ENCODE measurements at regions not wholly inside any gene's neighbourhood (a gene's known extent, or its start where the extent isn't known, plus 50 kb on each side); places are given as distances from the start of the nearest gene placed in this dataset.

GRCh38 chr20:39097889-39098288 lies 135.7 kb downstream of the DHX35 start:
- Histone ChIP-seq H3K4me1 (ENCODE audit: control extremely low read depth in 1 of 4, control insufficient read depth in 4 of 4, insufficient read depth in 4 of 4, low read length in 3 of 4) (peaks cover 0 to 5% (median 4%) of the 10 kb centered on the region in 4 experiments), H3K36me3 (ENCODE audit: control insufficient read depth in 4 of 4, insufficient read depth in 4 of 4, low read length in 3 of 4) (no peaks in the 10 kb centered on the region), H3K27me3 (replicated peaks in 2 of 5; ENCODE audit: control insufficient read depth in 4 of 5, insufficient read depth in 5 of 5, low read length in 4 of 5) (peaks cover 0 to 19% (median 4%) of the 10 kb centered on the region in 5 experiments), H3K4me3 (ENCODE audit: control insufficient read depth in 1 of 7, extremely low read depth in 1 of 7, insufficient read depth in 4 of 7, low read depth in 2 of 7, low read length in 6 of 7) (no peak overlapping the region), H3K9me3 (ENCODE audit: control extremely low read depth in 1 of 5, control insufficient read depth in 4 of 5, insufficient read depth in 2 of 5, low read depth in 1 of 5, low read length in 4 of 5) (no peaks in the 10 kb centered on the region), H3K27ac (ENCODE audit: insufficient read depth in 1 of 2, low read depth in 1 of 2, low read length in 2 of 2, poor library complexity in 1 of 2, severe bottlenecking in 2 of 2) (no peak overlapping the region)
- CTCF ChIA-PET = interaction anchor here (1.2 kb wide), 2 partner anchors 14 to 17 kb away, joined by 4 to 5 read pairs; no protein-coding TSS in a partner anchor
- POLR2A ChIA-PET = no interaction called here
- WGBS (ENCODE audit: insufficient coverage) = 44% methylated on average over 2 of the region's 3 CpGs
- DNase-seq = peak in 1 of 3 donors; percentile 14

GRCh38 chr20:39095870-39096269 lies 133.7 kb downstream of the DHX35 start:
- no peaks in the 10 kb centered on the region for H3K9me3 ChIP-seq (ENCODE audit: control extremely low read depth in 1 of 5, control insufficient read depth in 4 of 5, insufficient read depth in 2 of 5, low read depth in 1 of 5, low read length in 4 of 5)
- no peak overlapping the region for H3K27ac ChIP-seq (ENCODE audit: insufficient read depth in 1 of 2, low read depth in 1 of 2, low read length in 2 of 2, poor library complexity in 1 of 2, severe bottlenecking in 2 of 2)
- H3K4me3 ChIP-seq (ENCODE audit: control insufficient read depth in 1 of 7, extremely low read depth in 1 of 7, insufficient read depth in 4 of 7, low read depth in 2 of 7, low read length in 6 of 7) = no peak overlapping the region
- H3K4me1 ChIP-seq (ENCODE audit: control extremely low read depth in 1 of 4, control insufficient read depth in 4 of 4, insufficient read depth in 4 of 4, low read length in 3 of 4) = peaks cover 0 to 5% (median 2%) of the 10 kb centered on the region in 4 experiments
- peaks cover 0 to 13% (median 3%) of the 10 kb centered on the region in 5 experiments for H3K27me3 ChIP-seq (replicated peaks in 2 of 5; ENCODE audit: control insufficient read depth in 4 of 5, insufficient read depth in 5 of 5, low read length in 4 of 5)
- no peaks in the 10 kb centered on the region for H3K36me3 ChIP-seq (ENCODE audit: control insufficient read depth in 4 of 4, insufficient read depth in 4 of 4, low read length in 3 of 4)
- WGBS (ENCODE audit: insufficient coverage) = 100% methylated on average over 1 of the region's 1 CpG
- DNase-seq = no peak
- ChIA-PET POLR2A (interaction anchor here (0.6 kb wide), 1 partner anchor 101 kb away, joined by 3 read pairs; no protein-coding TSS in a partner anchor), CTCF (interaction anchor here (1.9 kb wide), 1 partner anchor 16 kb away, joined by 4 read pairs; no protein-coding TSS in a partner anchor)

- WGBS (ENCODE audit: insufficient coverage) = 100% methylated on average over 1 of the region's 1 CpG
- CTCF ChIA-PET = interaction anchor here (0.6 to 1.2 kb wide), 2 partner anchors 17 to 144 kb away, joined by 3 read pairs; no protein-coding TSS in a partner anchor
Measured at GRCh38 chr20:39094391-39094790, 132.2 kb downstream of the DHX35 start.

GRCh38 chr20:39092733-39093410 lies 130.7 kb downstream of the DHX35 start:
- H3K27ac ChIP-seq (ENCODE audit: insufficient read depth in 1 of 2, low read depth in 1 of 2, low read length in 2 of 2, poor library complexity in 1 of 2, severe bottlenecking in 2 of 2) = no peak overlapping the region
- H3K27me3 ChIP-seq (replicated peaks in 2 of 5; ENCODE audit: control insufficient read depth in 4 of 5, insufficient read depth in 5 of 5, low read length in 4 of 5) = peaks cover 0 to 3% (median 0%) of the 10 kb centered on the region in 5 experiments
- 58% methylated on average over 1 of the region's 3 CpGs for WGBS (ENCODE audit: insufficient coverage)
- DNase-seq = no peak
- H3K9me3 ChIP-seq (ENCODE audit: control extremely low read depth in 1 of 5, control insufficient read depth in 4 of 5, insufficient read depth in 2 of 5, low read depth in 1 of 5, low read length in 4 of 5) = no peaks in the 10 kb centered on the region
- H3K4me3 ChIP-seq (ENCODE audit: control insufficient read depth in 1 of 7, extremely low read depth in 1 of 7, insufficient read depth in 4 of 7, low read depth in 2 of 7, low read length in 6 of 7) = no peak overlapping the region
- H3K4me1 ChIP-seq (ENCODE audit: control extremely low read depth in 1 of 4, control insufficient read depth in 4 of 4, insufficient read depth in 4 of 4, low read length in 3 of 4) = peaks cover 0 to 3% (median under 1%) of the 10 kb centered on the region in 4 experiments
- ChIA-PET CTCF (interaction anchor here (0.7 to 1.4 kb wide), 5 partner anchors 10 to 44 kb away, joined by 3 to 4 read pairs (median 3); no protein-coding TSS in a partner anchor), POLR2A (no interaction called here)
- H3K36me3 ChIP-seq (ENCODE audit: control insufficient read depth in 4 of 4, insufficient read depth in 4 of 4, low read length in 3 of 4) = no peaks in the 10 kb centered on the region

More at GRCh38 chr20:39094391-39094790, 132.2 kb downstream of the DHX35 start:
- Histone ChIP-seq H3K36me3 (ENCODE audit: control insufficient read depth in 4 of 4, insufficient read depth in 4 of 4, low read length in 3 of 4) (no peaks in the 10 kb centered on the region), H3K27ac (ENCODE audit: insufficient read depth in 1 of 2, low read depth in 1 of 2, low read length in 2 of 2, poor library complexity in 1 of 2, severe bottlenecking in 2 of 2) (no peak overlapping the region), H3K4me3 (ENCODE audit: control insufficient read depth in 1 of 7, extremely low read depth in 1 of 7, insufficient read depth in 4 of 7, low read depth in 2 of 7, low read length in 6 of 7) (no peak overlapping the region), H3K4me1 (ENCODE audit: control extremely low read depth in 1 of 4, control insufficient read depth in 4 of 4, insufficient read depth in 4 of 4, low read length in 3 of 4) (peaks cover 0 to 5% (median 2%) of the 10 kb centered on the region in 4 experiments), H3K27me3 (replicated peaks in 2 of 5; ENCODE audit: control insufficient read depth in 4 of 5, insufficient read depth in 5 of 5, low read length in 4 of 5) (peaks cover 0 to 3% (median under 1%) of the 10 kb centered on the region in 5 experiments), H3K9me3 (ENCODE audit: control extremely low read depth in 1 of 5, control insufficient read depth in 4 of 5, insufficient read depth in 2 of 5, low read depth in 1 of 5, low read length in 4 of 5) (no peaks in the 10 kb centered on the region)
- DNase-seq = no peak
- POLR2A ChIA-PET = no interaction called here

GRCh38 chr20:39090906-39091305 lies 128.8 kb downstream of the DHX35 start:
- no peak overlapping the region for H3K4me3 ChIP-seq (ENCODE audit: control insufficient read depth in 1 of 7, extremely low read depth in 1 of 7, insufficient read depth in 4 of 7, low read depth in 2 of 7, low read length in 6 of 7)
- H3K9me3 ChIP-seq (ENCODE audit: control extremely low read depth in 1 of 5, control insufficient read depth in 4 of 5, insufficient read depth in 2 of 5, low read depth in 1 of 5, low read length in 4 of 5) = peaks cover 0 to 3% (median under 1%) of the 10 kb centered on the region in 5 experiments
- no peak overlapping the region for H3K27ac ChIP-seq (ENCODE audit: insufficient read depth in 1 of 2, low read depth in 1 of 2, low read length in 2 of 2, poor library complexity in 1 of 2, severe bottlenecking in 2 of 2)
- no peaks in the 10 kb centered on the region for H3K36me3 ChIP-seq (ENCODE audit: control insufficient read depth in 4 of 4, insufficient read depth in 4 of 4, low read length in 3 of 4)
- DNase-seq = no peak
- no peaks in the 10 kb centered on the region for H3K4me1 ChIP-seq (ENCODE audit: control extremely low read depth in 1 of 4, control insufficient read depth in 4 of 4, insufficient read depth in 4 of 4, low read length in 3 of 4)
- CTCF ChIA-PET = interaction anchor here (1.2 kb wide), 1 partner anchor 16 kb away, joined by 3 read pairs; no protein-coding TSS in a partner anchor
- 51% methylated on average over 2 of the region's 5 CpGs for WGBS (ENCODE audit: insufficient coverage)
- H3K27me3 ChIP-seq (replicated peaks in 2 of 5; ENCODE audit: control insufficient read depth in 4 of 5, insufficient read depth in 5 of 5, low read length in 4 of 5) = peaks cover 0 to 3% (median 0%) of the 10 kb centered on the region in 5 experiments
- POLR2A ChIA-PET = no interaction called here

GRCh38 chr20:39089797-39090196 lies 127.7 kb downstream of the DHX35 start:
- Histone ChIP-seq H3K4me1 (ENCODE audit: control extremely low read depth in 1 of 4, control insufficient read depth in 4 of 4, insufficient read depth in 4 of 4, low read length in 3 of 4) (no peaks in the 10 kb centered on the region), H3K9me3 (ENCODE audit: control extremely low read depth in 1 of 5, control insufficient read depth in 4 of 5, insufficient read depth in 2 of 5, low read depth in 1 of 5, low read length in 4 of 5) (peaks cover 0 to 9% (median 1%) of the 10 kb centered on the region in 5 experiments), H3K27ac (ENCODE audit: insufficient read depth in 1 of 2, low read depth in 1 of 2, low read length in 2 of 2, poor library complexity in 1 of 2, severe bottlenecking in 2 of 2) (no peak overlapping the region), H3K4me3 (ENCODE audit: control insufficient read depth in 1 of 7, extremely low read depth in 1 of 7, insufficient read depth in 4 of 7, low read depth in 2 of 7, low read length in 6 of 7) (no peak overlapping the region), H3K36me3 (ENCODE audit: control insufficient read depth in 4 of 4, insufficient read depth in 4 of 4, low read length in 3 of 4) (no peaks in the 10 kb centered on the region), H3K27me3 (replicated peaks in 2 of 5; ENCODE audit: control insufficient read depth in 4 of 5, insufficient read depth in 5 of 5, low read length in 4 of 5) (peaks cover 0 to 7% (median 0%) of the 10 kb centered on the region in 5 experiments)
- ChIA-PET CTCF (interaction anchor here (1.2 to 1.8 kb wide), 2 partner anchors 17 to 40 kb away, joined by 3 to 9 read pairs; no protein-coding TSS in a partner anchor), POLR2A (no interaction called here)
- DNase-seq = no peak
- WGBS (ENCODE audit: insufficient coverage) = 100% methylated on average over 1 of the region's 1 CpG

Data from common myeloid progenitor, CD34-positive (primary cell).